Testis (tissue), 2 donors: ENCODE measurements at regions not wholly inside any gene's neighbourhood (a gene's known extent, or its start where the extent isn't known, plus 50 kb on each side); places are given as distances from the start of the nearest gene placed in this dataset.
A peak's percentile ranks its signal among the peaks of the same experiment; 100 is the strongest.

ENCODE experiments used
- POLR2A ChIP-seq: fragments of 450-650 bp; IDR thresholded peaks from one replicate; pipeline ENCODE4 v1.6.1; 2017; ENCODE audit warnings: antibody characterized with exemption, mild to moderate bottlenecking, moderate library complexity
- TF ChIP-seq, protein P1 (sequence below), 3 experiments: fragments of 450-650 bp in 2 of 3; fragments of 200-600 bp in 1 of 3; sonication (generic) in 1 of 3; IDR thresholded peaks; one replicate each; pipeline ENCODE4 v1.5.1; 2016 to 2019; ENCODE audit warnings: antibody characterized with exemption in 3 of 3, mild to moderate bottlenecking in 2 of 3, moderate library complexity in 1 of 3

DNA sequence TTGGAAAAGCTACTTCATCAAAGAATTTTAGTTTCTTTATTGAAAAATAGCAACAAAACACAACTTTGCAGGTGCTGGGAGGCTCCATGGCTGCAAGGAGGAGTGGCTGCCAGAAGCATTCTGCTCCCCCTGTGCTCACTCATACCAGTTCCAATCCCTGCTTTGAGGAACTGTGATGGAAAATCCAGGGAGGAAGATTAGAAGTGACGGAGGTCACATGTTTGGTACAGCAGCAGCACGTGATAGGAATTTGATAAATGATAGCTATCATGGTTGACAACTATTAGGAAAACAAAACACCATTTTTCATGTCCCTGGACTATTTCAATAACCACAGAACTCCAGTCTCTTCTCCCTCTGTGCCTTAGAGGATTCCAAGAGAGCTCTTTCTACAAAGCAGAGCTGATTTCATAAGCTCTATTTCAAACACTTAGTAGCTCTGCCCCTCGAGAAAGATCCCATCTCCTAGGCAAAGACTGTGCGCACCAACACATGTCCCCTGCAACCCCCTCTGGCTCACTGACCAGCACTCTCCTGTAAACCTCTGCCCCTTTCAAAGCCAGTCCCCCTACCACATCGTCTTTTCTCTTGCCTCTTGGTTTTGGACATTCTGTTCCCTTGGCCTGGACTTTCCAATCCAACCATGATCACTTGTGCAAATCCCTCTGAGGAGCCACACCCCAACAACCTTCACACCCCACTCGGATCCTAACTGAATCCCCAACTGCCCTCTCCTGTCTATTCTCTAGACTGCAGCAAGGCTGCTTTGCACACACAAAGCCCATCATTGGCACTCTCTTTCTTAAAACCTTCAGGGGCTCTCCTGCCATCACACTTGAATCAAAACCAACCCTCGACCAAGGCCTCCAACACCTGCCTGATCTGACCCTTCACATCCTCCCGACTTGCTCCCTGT, 352.4 kb upstream of the PKDCC start:
- TF ChIP-seq POLR2A = no peak
- TF ChIP-seq, protein P1, sequence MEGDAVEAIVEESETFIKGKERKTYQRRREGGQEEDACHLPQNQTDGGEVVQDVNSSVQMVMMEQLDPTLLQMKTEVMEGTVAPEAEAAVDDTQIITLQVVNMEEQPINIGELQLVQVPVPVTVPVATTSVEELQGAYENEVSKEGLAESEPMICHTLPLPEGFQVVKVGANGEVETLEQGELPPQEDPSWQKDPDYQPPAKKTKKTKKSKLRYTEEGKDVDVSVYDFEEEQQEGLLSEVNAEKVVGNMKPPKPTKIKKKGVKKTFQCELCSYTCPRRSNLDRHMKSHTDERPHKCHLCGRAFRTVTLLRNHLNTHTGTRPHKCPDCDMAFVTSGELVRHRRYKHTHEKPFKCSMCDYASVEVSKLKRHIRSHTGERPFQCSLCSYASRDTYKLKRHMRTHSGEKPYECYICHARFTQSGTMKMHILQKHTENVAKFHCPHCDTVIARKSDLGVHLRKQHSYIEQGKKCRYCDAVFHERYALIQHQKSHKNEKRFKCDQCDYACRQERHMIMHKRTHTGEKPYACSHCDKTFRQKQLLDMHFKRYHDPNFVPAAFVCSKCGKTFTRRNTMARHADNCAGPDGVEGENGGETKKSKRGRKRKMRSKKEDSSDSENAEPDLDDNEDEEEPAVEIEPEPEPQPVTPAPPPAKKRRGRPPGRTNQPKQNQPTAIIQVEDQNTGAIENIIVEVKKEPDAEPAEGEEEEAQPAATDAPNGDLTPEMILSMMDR (IDR thresholded peaks at IDR 0.05) = peak in 2 of 3 experiments; percentile 25 to 45
